HCT116 (cell line): ENCODE measurements at regions not wholly inside any gene's neighbourhood (a gene's known extent, or its start where the extent isn't known, plus 50 kb on each side); places are given as distances from the start of the nearest gene placed in this dataset.

Experiments
- ATAC-seq: fragments of 200-7000 bp; cut with Tn5 transposase; 2 replicates; pipeline ENCODE4 v1.9.1; 2020; ENCODE audit warnings: mild to moderate bottlenecking, moderate library complexity
- BruUV-seq: library from RNA; stranded (reverse); fragments of 400-500 nt; replicated peaks from 2 replicates; lab custom pipeline; 2021; lab: Mats Ljungman, UMichigan
- CTCF ChIA-PET: fragments of 300-600 bp; sonication (Branson Sonifier 250); formaldehyde crosslinking; loops from one replicate; lab custom pipeline; 2021; ENCODE audit warnings: antibody characterized with exemption; lab: Charles Lee
- POLR2A ChIA-PET: fragments of 300-600, 350-600 bp; sonication (Branson Sonifier 250); formaldehyde crosslinking; loops from one replicate; lab custom pipeline; 2021; ENCODE audit warnings: antibody characterized with exemption; lab: Charles Lee
- RAD21 ChIA-PET, 2 experiments: fragments of 300-600 bp; sonication (Branson Sonifier 250); formaldehyde crosslinking; loops; one replicate each; lab custom pipeline; 2023; ENCODE audit warnings: low total read pairs in 2 of 2; ENCODE audit not compliant: uncharacterized antibody in 2 of 2, unreplicated experiment in 2 of 2, low non-redundant PET in 1 of 2; lab: Charles Lee
- DNase-seq: peaks from one replicate; pipeline ENCODE4 v3.0.0-alpha.2; 2010; ENCODE audit warnings: low read depth, low spot score
- H2AFZ ChIP-seq: fragments of 200-600 bp; shearing (Covaris generic), sonication (generic); 2 replicates; pipeline ENCODE4 v1.6.1; 2017; ENCODE audit warnings: low read depth, mixed run types, mixed read lengths, antibody characterized with exemption, low read length; ENCODE audit not compliant: poor library complexity, severe bottlenecking
- H3K27ac ChIP-seq: 2 replicates; pipeline ENCODE4 v1.5.1; 2012; ENCODE audit warnings: low read depth, low read length
- H3K27me3 ChIP-seq: fragments of 200-600 bp; sonication (generic); 2 replicates; pipeline ENCODE4 v1.6.1; 2016; ENCODE audit warnings: mixed run types, low read length, mixed read lengths; ENCODE audit not compliant: insufficient read depth
- H3K36me3 ChIP-seq, 2 experiments: fragments of 200-500 bp in 1 of 2; fragments of 200-600 bp in 1 of 2; sonication (Bioruptor generic) in 1 of 2; sonication (generic) in 1 of 2; 2 replicates each; pipeline versions ENCODE4 v1.5.1 to v1.6.1; 2014 to 2016; ENCODE audit warnings: low read length in 2 of 2, inconsistent platforms in 1 of 2, mixed read lengths in 1 of 2, mixed run types in 1 of 2; ENCODE audit not compliant: insufficient read depth in 2 of 2, control insufficient read depth in 1 of 2
- H3K4me1 ChIP-seq, 2 experiments: fragments of 200-600 bp in 1 of 2; sonication (generic) in 1 of 2; 2 replicates each; pipeline versions ENCODE4 v1.5.1 to v1.6.1; 2012 to 2017; ENCODE audit warnings: low read length in 2 of 2, inconsistent platforms in 1 of 2, mild to moderate bottlenecking in 1 of 2, mixed read lengths in 1 of 2, mixed run types in 1 of 2, moderate library complexity in 1 of 2; ENCODE audit not compliant: insufficient read depth in 2 of 2, control insufficient read depth in 1 of 2
- H3K4me2 ChIP-seq: fragments of 200-600 bp; sonication (generic); 2 replicates; pipeline ENCODE4 v1.6.1; 2017; ENCODE audit warnings: mixed run types, low read length, mixed read lengths
- H3K4me3 ChIP-seq, 2 experiments: fragments of 200-600 bp in 1 of 2; sonication (generic) in 1 of 2; replicated peaks in 1 of 2; 2 replicates each; pipeline ENCODE4 v1.5.1; 2011 to 2016; ENCODE audit warnings: low read length in 2 of 2, control low read depth in 1 of 2, low read depth in 1 of 2, mild to moderate bottlenecking in 1 of 2, mixed read lengths in 1 of 2, mixed run types in 1 of 2
- H3K79me2 ChIP-seq: fragments of 200-600 bp; sonication (generic); 2 replicates; pipeline ENCODE4 v1.6.1; 2017; ENCODE audit warnings: mild to moderate bottlenecking, mixed run types, low read length, moderate library complexity, mixed read lengths; ENCODE audit not compliant: insufficient read depth
- H3K9ac ChIP-seq: fragments of 200-600 bp; sonication (generic); 2 replicates; pipeline ENCODE4 v1.6.1; 2016; ENCODE audit warnings: low read length, mixed read lengths
- H3K9me2 ChIP-seq: fragments of 200-600 bp; sonication (generic), shearing (Covaris generic); 2 replicates; pipeline ENCODE4 v1.6.1; 2017; ENCODE audit warnings: mixed run types, mild to moderate bottlenecking, moderate library complexity; ENCODE audit not compliant: insufficient read depth
- H3K9me3 ChIP-seq, 2 experiments: fragments of 200-500 bp in 1 of 2; fragments of 200-600 bp in 1 of 2; sonication (Bioruptor generic) in 1 of 2; sonication (generic) in 1 of 2; 2 replicates each; pipeline ENCODE4 v1.6.1; 2014 to 2017; ENCODE audit warnings: low read length in 2 of 2, mixed read lengths in 2 of 2, inconsistent platforms in 1 of 2, low read depth in 1 of 2, mild to moderate bottlenecking in 1 of 2, mixed run types in 1 of 2, moderate library complexity in 1 of 2; ENCODE audit not compliant: control insufficient read depth in 1 of 2, insufficient read depth in 1 of 2
- H4K20me1 ChIP-seq: fragments of 200-600 bp; sonication (generic), shearing (Covaris generic); 2 replicates; pipeline ENCODE4 v1.6.1; 2017; ENCODE audit warnings: mixed run types, mild to moderate bottlenecking, moderate library complexity; ENCODE audit not compliant: insufficient read depth
- ELF1 ChIP-seq: IDR thresholded peaks from 2 replicates; pipeline ENCODE4 v1.6.1; 2012; ENCODE audit warnings: low read depth, borderline replicate concordance
- FOSL1 ChIP-seq: IDR thresholded peaks from 2 replicates; pipeline ENCODE4 v1.6.1; 2012; ENCODE audit warnings: low read depth
- POLR2AphosphoS5 ChIP-seq: IDR thresholded peaks from 2 replicates; pipeline ENCODE4 v1.6.1; 2011; ENCODE audit warnings: mild to moderate bottlenecking, low read depth, low read length, moderate library complexity
- SRF ChIP-seq: IDR thresholded peaks from 2 replicates; pipeline ENCODE4 v1.6.1; 2012; ENCODE audit warnings: low read depth
- TCF7L2 ChIP-seq: IDR thresholded peaks from 2 replicates; pipeline ENCODE4 v1.7.0; 2011; ENCODE audit warnings: borderline replicate concordance, inconsistent platforms; ENCODE audit not compliant: insufficient read depth, insufficient read length; ENCODE audit errors: extremely low read depth
- YY1 ChIP-seq: IDR thresholded peaks from 2 replicates; pipeline ENCODE4 v1.6.1; 2011; ENCODE audit warnings: low read length, low read depth, moderate library complexity, mild to moderate bottlenecking; ENCODE audit not compliant: insufficient replicate concordance; ENCODE audit errors: extremely low read depth
- ZFX ChIP-seq: fragments of 450-650 bp; IDR thresholded peaks from 2 replicates; pipeline ENCODE4 v1.6.1; 2017
- ZNF274 ChIP-seq: fragments of 200-500 bp; sonication (Bioruptor generic); IDR thresholded peaks from 2 replicates; pipeline ENCODE4 v1.6.1; 2014; ENCODE audit warnings: mild to moderate bottlenecking, low read depth, low read length, inconsistent platforms
- intact Hi-C: fragments of 100-400 bp; cut with micrococcal nuclease; formaldehyde crosslinking; loops from 2 replicates; pipeline ENCODE4 v1.10.0; 2022
- TF ChIP-seq, protein P1 (sequence below): IDR thresholded peaks from 2 replicates; pipeline ENCODE4 v1.6.1; 2011; ENCODE audit warnings: mild to moderate bottlenecking, low read length, moderate library complexity; ENCODE audit not compliant: insufficient replicate concordance; ENCODE audit errors: extremely low read depth
- TF ChIP-seq, protein P2 (sequence below): IDR thresholded peaks from 2 replicates; pipeline ENCODE4 v1.6.1; 2012

DNA sequence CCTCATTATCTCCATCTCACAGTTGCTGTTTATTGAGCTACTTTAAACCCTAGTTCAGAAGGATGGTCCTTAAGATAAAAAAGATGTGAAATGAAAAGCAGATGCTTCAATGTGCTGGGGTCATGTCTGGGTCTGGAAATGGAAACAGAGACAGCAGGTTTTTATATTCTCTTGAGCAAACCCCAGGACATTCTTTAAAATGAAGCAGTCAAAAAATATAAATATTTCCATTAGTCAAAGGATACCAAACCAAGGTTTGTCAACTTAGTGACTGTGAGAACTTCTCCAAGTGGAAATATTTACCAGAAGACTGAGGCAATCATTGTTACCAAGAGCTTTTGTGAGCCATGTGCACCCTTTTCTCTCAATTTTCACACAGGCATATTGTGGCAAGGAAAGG, 102.5 kb upstream of the DIO2 start (continued):
- TF ChIP-seq, protein P1, sequence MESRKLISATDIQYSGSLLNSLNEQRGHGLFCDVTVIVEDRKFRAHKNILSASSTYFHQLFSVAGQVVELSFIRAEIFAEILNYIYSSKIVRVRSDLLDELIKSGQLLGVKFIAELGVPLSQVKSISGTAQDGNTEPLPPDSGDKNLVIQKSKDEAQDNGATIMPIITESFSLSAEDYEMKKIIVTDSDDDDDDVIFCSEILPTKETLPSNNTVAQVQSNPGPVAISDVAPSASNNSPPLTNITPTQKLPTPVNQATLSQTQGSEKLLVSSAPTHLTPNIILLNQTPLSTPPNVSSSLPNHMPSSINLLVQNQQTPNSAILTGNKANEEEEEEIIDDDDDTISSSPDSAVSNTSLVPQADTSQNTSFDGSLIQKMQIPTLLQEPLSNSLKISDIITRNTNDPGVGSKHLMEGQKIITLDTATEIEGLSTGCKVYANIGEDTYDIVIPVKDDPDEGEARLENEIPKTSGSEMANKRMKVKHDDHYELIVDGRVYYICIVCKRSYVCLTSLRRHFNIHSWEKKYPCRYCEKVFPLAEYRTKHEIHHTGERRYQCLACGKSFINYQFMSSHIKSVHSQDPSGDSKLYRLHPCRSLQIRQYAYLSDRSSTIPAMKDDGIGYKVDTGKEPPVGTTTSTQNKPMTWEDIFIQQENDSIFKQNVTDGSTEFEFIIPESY, result no peak

DNA sequence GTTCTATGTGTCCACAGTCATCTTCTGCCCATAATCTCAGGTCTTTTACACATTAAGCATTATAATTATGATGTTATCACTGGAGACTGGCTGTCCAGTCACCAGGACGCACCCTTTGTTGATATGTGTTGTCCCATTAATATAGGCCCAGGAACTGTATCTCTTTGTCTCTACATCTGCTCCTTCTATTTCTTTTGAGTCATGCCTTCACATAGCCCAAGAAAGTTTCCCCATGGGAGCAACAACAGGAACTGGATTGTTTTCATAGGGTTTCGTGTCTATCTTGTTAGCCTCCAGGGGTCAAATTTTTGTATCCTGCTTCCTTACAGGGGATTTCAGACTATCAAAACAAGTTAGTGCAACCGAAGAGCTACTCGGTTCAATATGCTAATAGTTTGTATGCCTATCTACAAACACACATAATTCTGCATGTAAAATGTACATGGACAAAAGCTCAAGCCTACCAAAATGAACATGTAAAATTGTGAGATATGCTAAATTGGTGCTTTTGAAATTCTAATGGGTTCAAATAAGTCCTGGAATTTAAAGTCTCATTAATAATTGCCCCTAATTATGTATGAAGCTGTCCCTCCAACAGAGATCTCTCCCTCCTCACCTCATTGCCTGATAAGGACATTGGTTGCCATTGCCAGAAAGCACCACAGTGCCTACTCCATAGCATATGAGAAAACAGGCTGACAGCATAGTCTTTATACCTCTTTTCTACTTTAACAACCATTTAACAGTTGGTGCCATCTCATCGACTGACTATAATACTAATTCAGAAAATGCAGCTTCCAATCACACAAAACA, 99.8 kb upstream of the DIO2 start:
- Histone ChIP-seq H3K4me3 (no peak overlapping the region), H3K36me3 (no peaks in the 10 kb centered on the region), H4K20me1 (no peaks in the 10 kb centered on the region), H3K4me2 (no peak overlapping the region), H3K4me1 (no peaks in the 10 kb centered on the region), H3K9me2 (no peaks in the 10 kb centered on the region), H3K79me2 (no peaks in the 10 kb centered on the region), H3K27me3 (no peaks in the 10 kb centered on the region), H2AFZ (no peak overlapping the region), H3K9me3 (no peaks in the 10 kb centered on the region), H3K27ac (no peak overlapping the region), H3K9ac (no peak overlapping the region)
- no TSS peak for BruUV-seq
- TF ChIP-seq FOSL1 (no peak), ZNF274 (no peak), TCF7L2 (no peak), ELF1 (no peak), ZFX (no peak), YY1 (no peak), POLR2AphosphoS5 (no peak), SRF (no peak)
- TF ChIP-seq, protein P2, sequence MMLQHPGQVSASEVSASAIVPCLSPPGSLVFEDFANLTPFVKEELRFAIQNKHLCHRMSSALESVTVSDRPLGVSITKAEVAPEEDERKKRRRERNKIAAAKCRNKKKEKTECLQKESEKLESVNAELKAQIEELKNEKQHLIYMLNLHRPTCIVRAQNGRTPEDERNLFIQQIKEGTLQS, result no peak
- ChIA-PET CTCF (no interaction called here), RAD21 (no interaction called here), POLR2A (no interaction called here)
- DNase-seq (no peak), ATAC-seq (no peak)
- intact Hi-C loops, result no loop called here
